HFF-Myc (cell line): ENCODE measurements at regions not wholly inside any gene's neighbourhood (a gene's known extent, or its start where the extent isn't known, plus 50 kb on each side); places are given as distances from the start of the nearest gene placed in this dataset.

Experiments used
- DNase-seq: peaks from one replicate; pipeline ENCODE4 v3.0.0-alpha.2; 2011; ENCODE audit warnings: low read depth; ENCODE audit errors: extremely low read depth
- H3K4me3 ChIP-seq: replicated peaks from 2 replicates; pipeline ENCODE4 v1.5.1; 2011; ENCODE audit warnings: low read depth, mild to moderate bottlenecking, control low read depth, low read length
- TF ChIP-seq, protein P1 (sequence below): IDR thresholded peaks from 2 replicates; pipeline ENCODE4 v1.5.1; 2012; ENCODE audit warnings: mild to moderate bottlenecking, low read depth, low read length, control low read depth; ENCODE audit errors: missing control alignments

DNA sequence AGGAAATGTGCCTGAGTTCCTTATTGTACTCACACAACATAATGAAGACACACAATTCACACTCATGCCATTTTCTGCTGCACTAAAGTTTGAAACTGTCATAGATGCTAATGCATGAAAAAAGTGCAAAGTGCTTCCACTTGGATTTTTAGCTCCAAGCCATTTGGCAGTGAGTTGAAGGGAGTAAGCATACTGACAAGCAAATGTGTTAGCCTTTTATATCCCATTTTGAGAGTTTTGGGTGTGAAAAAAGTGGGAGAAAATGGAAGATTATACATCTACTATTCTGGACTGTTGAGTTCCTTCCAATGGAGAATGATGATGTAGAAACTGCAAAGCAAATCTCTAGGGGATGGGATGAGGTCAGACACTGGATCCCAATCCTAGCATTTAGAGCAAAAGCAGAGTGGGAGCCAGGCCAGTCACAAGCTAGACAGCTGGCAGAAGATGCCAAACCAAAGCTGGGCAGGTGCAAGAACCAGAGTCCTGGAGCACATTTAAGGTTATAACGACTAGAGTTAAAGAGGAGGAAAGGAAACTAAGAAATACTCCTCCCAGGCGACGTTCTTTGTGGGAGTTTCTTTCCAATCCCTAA is 216.8 kb downstream of the FBXO8 start:
- no peak for DNase-seq
- H3K4me3 ChIP-seq: no peak overlapping the region
- TF ChIP-seq, protein P1, sequence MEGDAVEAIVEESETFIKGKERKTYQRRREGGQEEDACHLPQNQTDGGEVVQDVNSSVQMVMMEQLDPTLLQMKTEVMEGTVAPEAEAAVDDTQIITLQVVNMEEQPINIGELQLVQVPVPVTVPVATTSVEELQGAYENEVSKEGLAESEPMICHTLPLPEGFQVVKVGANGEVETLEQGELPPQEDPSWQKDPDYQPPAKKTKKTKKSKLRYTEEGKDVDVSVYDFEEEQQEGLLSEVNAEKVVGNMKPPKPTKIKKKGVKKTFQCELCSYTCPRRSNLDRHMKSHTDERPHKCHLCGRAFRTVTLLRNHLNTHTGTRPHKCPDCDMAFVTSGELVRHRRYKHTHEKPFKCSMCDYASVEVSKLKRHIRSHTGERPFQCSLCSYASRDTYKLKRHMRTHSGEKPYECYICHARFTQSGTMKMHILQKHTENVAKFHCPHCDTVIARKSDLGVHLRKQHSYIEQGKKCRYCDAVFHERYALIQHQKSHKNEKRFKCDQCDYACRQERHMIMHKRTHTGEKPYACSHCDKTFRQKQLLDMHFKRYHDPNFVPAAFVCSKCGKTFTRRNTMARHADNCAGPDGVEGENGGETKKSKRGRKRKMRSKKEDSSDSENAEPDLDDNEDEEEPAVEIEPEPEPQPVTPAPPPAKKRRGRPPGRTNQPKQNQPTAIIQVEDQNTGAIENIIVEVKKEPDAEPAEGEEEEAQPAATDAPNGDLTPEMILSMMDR: no peak

DNA sequence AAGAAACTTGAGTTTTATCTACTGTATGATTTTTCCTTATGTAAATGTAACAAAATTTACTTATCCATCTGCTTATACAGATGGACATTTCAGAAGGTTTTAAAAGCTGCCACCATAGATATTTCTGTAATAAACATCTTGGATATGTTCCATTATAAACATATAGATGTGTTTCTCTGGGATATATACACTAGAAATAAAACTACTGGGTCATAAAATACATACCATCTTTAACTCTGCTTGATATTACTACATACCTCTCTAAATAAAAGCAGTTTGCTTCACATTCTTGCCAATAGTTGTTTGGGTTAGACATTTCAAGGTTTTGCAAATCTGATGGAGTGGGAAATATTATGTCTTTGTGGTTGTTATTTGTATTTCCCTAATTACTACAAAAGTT is 220.6 kb downstream of the FBXO8 start:
- TF ChIP-seq, protein P1: no peak
- H3K4me3 ChIP-seq: no peak overlapping the region
- DNase-seq: no peak

DNA sequence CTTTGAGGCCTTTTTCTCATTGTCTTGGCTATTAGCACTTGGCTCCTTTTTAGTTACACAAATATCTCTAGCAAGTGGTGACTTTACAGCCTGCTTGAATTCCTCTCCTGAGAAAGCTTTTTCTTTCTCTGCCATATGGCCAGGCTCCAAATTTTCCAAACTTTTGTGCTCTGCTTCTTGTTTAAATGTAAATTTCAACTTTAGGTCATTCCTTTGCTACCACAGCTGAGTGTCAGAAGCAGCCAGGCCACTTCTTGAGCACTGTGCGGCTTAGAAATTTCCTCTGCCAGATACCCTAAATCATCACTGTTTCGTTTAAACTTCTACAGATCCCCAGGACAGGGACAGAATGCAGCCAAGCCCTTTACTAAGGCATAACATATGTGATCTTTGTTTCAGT is 222.4 kb downstream of the FBXO8 start:
- no peak overlapping the region for H3K4me3 ChIP-seq
- no peak for DNase-seq
- TF ChIP-seq, protein P1: no peak

DNA sequence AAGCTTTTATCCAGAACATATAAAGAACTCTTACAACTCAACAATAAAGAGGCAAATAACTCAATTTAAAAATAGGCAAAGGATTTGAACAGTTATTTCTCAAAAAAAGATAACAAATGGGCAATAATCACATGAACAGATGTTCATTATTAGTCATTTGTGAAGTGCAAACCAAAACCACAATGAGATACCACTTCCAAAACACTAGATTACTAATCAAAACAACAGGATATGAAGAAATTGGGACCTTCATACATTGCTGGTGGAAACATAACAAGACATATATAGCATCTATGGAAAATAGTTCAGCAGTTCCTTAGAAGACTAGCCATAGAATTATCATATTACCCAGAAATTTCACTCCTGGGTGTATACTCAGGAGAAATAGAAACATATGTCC is 224.6 kb downstream of the FBXO8 start:
- no peak overlapping the region for H3K4me3 ChIP-seq
- DNase-seq: no peak
- TF ChIP-seq, protein P1: no peak

DNA sequence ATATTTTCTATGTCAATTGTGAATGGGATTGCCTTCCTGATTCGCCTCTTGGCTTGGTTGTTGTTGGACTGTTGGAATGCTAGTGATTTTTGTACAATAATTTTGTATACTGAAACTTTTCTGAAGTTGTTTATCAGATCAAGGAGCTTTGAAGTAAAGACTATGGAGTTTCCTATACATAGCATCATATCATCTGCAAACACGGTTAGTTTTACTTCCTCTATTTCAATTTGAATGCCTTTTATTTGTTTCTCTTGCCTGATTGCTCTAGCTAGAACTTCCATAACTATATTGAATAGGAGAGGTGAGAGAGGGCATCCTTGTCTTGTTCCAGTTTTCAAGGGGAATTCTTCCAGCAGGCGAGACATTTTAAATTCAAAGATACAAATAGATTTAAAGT is 226.5 kb downstream of the FBXO8 start:
- TF ChIP-seq, protein P1: no peak
- DNase-seq: no peak
- H3K4me3 ChIP-seq: no peak overlapping the region

DNA sequence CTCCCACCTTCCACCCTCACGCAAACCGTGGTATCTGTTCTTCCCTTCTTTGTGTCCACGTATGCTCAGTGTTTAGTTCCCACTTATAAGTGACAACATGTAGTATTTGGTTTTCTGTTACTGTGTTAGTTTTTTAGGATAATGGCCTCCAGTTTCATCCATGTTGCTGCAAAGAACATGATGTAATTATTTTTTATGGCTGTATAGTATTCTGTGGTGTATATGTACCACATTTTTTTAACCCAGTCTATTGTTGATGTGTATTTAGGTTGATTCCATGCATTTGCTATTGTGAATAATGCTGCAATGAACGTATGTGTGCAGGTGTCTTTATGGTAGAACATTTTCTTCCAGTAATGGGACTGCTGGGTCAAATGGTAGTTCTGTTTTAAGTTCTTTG is 228.1 kb downstream of the FBXO8 start:
- no peak overlapping the region for H3K4me3 ChIP-seq
- TF ChIP-seq, protein P1: no peak
- no peak for DNase-seq

DNA sequence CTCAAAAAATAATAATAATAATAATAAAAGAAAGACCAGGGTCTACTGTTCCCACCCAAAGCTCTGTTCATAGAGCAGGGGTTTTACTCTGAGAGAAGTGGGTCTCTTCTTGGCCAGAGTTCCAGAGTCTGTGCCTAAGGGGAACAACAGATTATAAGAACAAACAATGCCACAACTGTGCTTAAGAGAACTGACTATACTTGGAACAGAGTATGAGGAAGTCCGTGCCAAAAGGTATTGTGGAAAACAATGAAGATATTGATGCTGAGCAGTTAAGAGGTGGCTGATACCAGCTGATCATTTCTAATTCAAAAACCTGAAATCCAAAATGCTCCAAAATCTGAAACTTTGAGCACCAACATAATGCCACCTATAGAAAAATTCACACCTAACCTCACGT is 229.6 kb downstream of the FBXO8 start:
- no peak for DNase-seq
- TF ChIP-seq, protein P1: no peak
- H3K4me3 ChIP-seq: no peak overlapping the region
